H1 (cell line): ENCODE measurements at regions not wholly inside any gene's neighbourhood (a gene's known extent, or its start where the extent isn't known, plus 50 kb on each side); places are given as distances from the start of the nearest gene placed in this dataset.

Source experiments
- CTCF ChIA-PET: fragments of 300-600 bp; sonication (Branson Sonifier 250); formaldehyde crosslinking; loops from one replicate; lab custom pipeline; 2021; ENCODE audit not compliant: partially characterized antibody; lab: Charles Lee
- POLR2A ChIA-PET: fragments of 300-600 bp; sonication (Branson Sonifier 250); formaldehyde crosslinking; loops from one replicate; lab custom pipeline; 2021; ENCODE audit warnings: inconsistent platforms; ENCODE audit not compliant: partially characterized antibody; lab: Charles Lee
- DNase-seq, 2 experiments: peaks; one replicate each; pipeline versions ENCODE4 v3.0.0 to v3.0.0-alpha.2; 2010 to 2022; ENCODE audit warnings: low spot score in 2 of 2, low read depth in 1 of 2, mixed read lengths in 1 of 2
- FAIRE-seq: peaks from 2 replicates; lab custom pipeline; 2011; peaks lifted over from hg19 to GRCh38; lab: Jason Lieb, UNC
- H2AFZ ChIP-seq: 2 replicates; pipeline ENCODE4 v1.8.1; 2012; ENCODE audit warnings: low read length, inconsistent platforms
- H2AK5ac ChIP-seq: 2 replicates; pipeline ENCODE4 v1.6.1; 2013; ENCODE audit warnings: low read depth, low read length
- H2BK120ac ChIP-seq: replicated peaks from 2 replicates; pipeline ENCODE3; 2013; ENCODE audit warnings: low read depth, low read length, inconsistent platforms
- H2BK12ac ChIP-seq: 2 replicates; pipeline ENCODE4 v1.6.1; 2013; ENCODE audit warnings: low read depth, low read length
- H2BK15ac ChIP-seq: 2 replicates; pipeline ENCODE4 v1.6.1; 2013; ENCODE audit warnings: low read length
- H2BK20ac ChIP-seq: 2 replicates; pipeline ENCODE4 v1.6.1; 2013; ENCODE audit warnings: low read length
- H2BK5ac ChIP-seq: 2 replicates; pipeline ENCODE4 v1.6.1; 2013; ENCODE audit warnings: low read depth, low read length
- H3K14ac ChIP-seq: 2 replicates; pipeline ENCODE4 v1.6.1; 2013; ENCODE audit warnings: inconsistent platforms; ENCODE audit not compliant: insufficient read length
- H3K18ac ChIP-seq: 2 replicates; pipeline ENCODE4 v1.6.1; 2013; ENCODE audit warnings: low read length; ENCODE audit errors: extremely low read depth
- H3K23ac ChIP-seq: 2 replicates; pipeline ENCODE4 v1.6.1; 2013; ENCODE audit warnings: inconsistent platforms; ENCODE audit not compliant: insufficient read length
- H3K23me2 ChIP-seq: 2 replicates; pipeline ENCODE4 v1.6.1; 2013; ENCODE audit warnings: low read depth, low read length
- H3K27ac ChIP-seq: 2 replicates; pipeline ENCODE4 v1.6.1; 2011; ENCODE audit warnings: low read depth, low read length, inconsistent platforms
- H3K27me3 ChIP-seq, 4 experiments: replicated peaks in 1 of 4; 1 replicate in 1 of 4; 2 replicates in 3 of 4; pipeline versions ENCODE4 v1.6.1 to v1.8.1; 2011 to 2013; ENCODE audit warnings: low read length in 3 of 4, mild to moderate bottlenecking in 3 of 4, inconsistent platforms in 2 of 4, mixed read lengths in 2 of 4, moderate library complexity in 1 of 4; ENCODE audit not compliant: control insufficient read depth in 3 of 4, insufficient read depth in 3 of 4; ENCODE audit errors: extremely low read depth in 1 of 4
- H3K36me3 ChIP-seq, 4 experiments: 2 replicates each; pipeline versions ENCODE4 v1.6.1 to v1.8.1; 2011 to 2013; ENCODE audit warnings: mild to moderate bottlenecking in 4 of 4, low read length in 3 of 4, moderate library complexity in 2 of 4, control low read depth in 1 of 4, inconsistent platforms in 1 of 4; ENCODE audit not compliant: insufficient read depth in 4 of 4, control insufficient read depth in 2 of 4
- H3K4ac ChIP-seq: replicated peaks from 2 replicates; pipeline ENCODE3; 2013; ENCODE audit warnings: low read length, low read depth, mixed read lengths, inconsistent platforms; ENCODE audit not compliant: insufficient read length
- H3K4me1 ChIP-seq, 4 experiments: replicated peaks in 1 of 4; 1 replicate in 1 of 4; 2 replicates in 3 of 4; pipeline versions ENCODE4 v1.6.1 to v1.8.1; 2011 to 2013; ENCODE audit warnings: low read length in 3 of 4, inconsistent platforms in 2 of 4, mixed read lengths in 1 of 4; ENCODE audit not compliant: insufficient read depth in 4 of 4, control insufficient read depth in 3 of 4
- H3K4me2 ChIP-seq, 2 experiments: 2 replicates each; pipeline versions ENCODE4 v1.6.1 to v1.8.1; 2011 to 2013; ENCODE audit warnings: low read depth in 2 of 2, low read length in 2 of 2, control low read depth in 1 of 2, inconsistent platforms in 1 of 2, mild to moderate bottlenecking in 1 of 2; ENCODE audit not compliant: insufficient read depth in 1 of 2
- H3K4me3 ChIP-seq, 4 experiments: fragments of 200-600, 300-600 bp in 1 of 4; sonication (generic), shearing (Covaris generic), sonication (Bioruptor Twin) in 1 of 4; 2 replicates each; pipeline versions ENCODE4 v1.5.1 to v1.8.1; 2011 to 2016; ENCODE audit warnings: low read length in 4 of 4, low read depth in 3 of 4, control low read depth in 2 of 4, inconsistent platforms in 2 of 4, mild to moderate bottlenecking in 2 of 4, mixed read lengths in 1 of 4, moderate library complexity in 1 of 4; ENCODE audit not compliant: insufficient read depth in 2 of 4; ENCODE audit errors: extremely low read depth in 1 of 4
- H3K56ac ChIP-seq: replicated peaks from 2 replicates; pipeline ENCODE3; 2013; ENCODE audit warnings: low read depth, mild to moderate bottlenecking, mixed read lengths, low read length, inconsistent platforms; ENCODE audit not compliant: insufficient read length
- H3K79me1 ChIP-seq: 2 replicates; pipeline ENCODE4 v1.6.1; 2013; ENCODE audit warnings: low read depth, low read length, control low read depth
- H3K79me2 ChIP-seq, 2 experiments: 2 replicates each; pipeline versions ENCODE4 v1.6.1 to v1.8.1; 2012 to 2013; ENCODE audit warnings: low read length in 2 of 2, mild to moderate bottlenecking in 2 of 2, inconsistent platforms in 1 of 2; ENCODE audit not compliant: insufficient read depth in 2 of 2, control insufficient read depth in 1 of 2
- H3K9ac ChIP-seq, 4 experiments: replicated peaks in 1 of 4; 1 replicate in 1 of 4; 2 replicates in 3 of 4; pipeline versions ENCODE4 v1.6.1 to v1.8.1; 2011 to 2013; ENCODE audit warnings: low read depth in 3 of 4, low read length in 3 of 4, control low read depth in 2 of 4, mild to moderate bottlenecking in 2 of 4, moderate library complexity in 2 of 4, inconsistent platforms in 1 of 4; ENCODE audit errors: extremely low read depth in 1 of 4
- H3K9me3 ChIP-seq, 2 experiments: 2 replicates each; pipeline versions ENCODE4 v1.6.1 to v1.8.1; 2012 to 2013; ENCODE audit warnings: mild to moderate bottlenecking in 2 of 2, moderate library complexity in 2 of 2, control low read depth in 1 of 2, inconsistent platforms in 1 of 2, low read depth in 1 of 2, low read length in 1 of 2, mixed read lengths in 1 of 2; ENCODE audit not compliant: insufficient read depth in 2 of 2
- H4K20me1 ChIP-seq, 2 experiments: replicated peaks in 1 of 2; 2 replicates each; pipeline versions ENCODE3 to v1.8.1; 2011 to 2013; ENCODE audit warnings: inconsistent platforms in 2 of 2, low read length in 2 of 2, mild to moderate bottlenecking in 1 of 2; ENCODE audit not compliant: insufficient read depth in 2 of 2, control insufficient read depth in 1 of 2
- H4K5ac ChIP-seq: 2 replicates; pipeline ENCODE4 v1.6.1; 2013; ENCODE audit warnings: low read length, low read depth, mixed read lengths, inconsistent platforms; ENCODE audit not compliant: insufficient read length
- H4K8ac ChIP-seq: 2 replicates; pipeline ENCODE4 v1.8.0; 2013; ENCODE audit warnings: mild to moderate bottlenecking, moderate library complexity, low read length, inconsistent platforms; ENCODE audit not compliant: insufficient read depth; ENCODE audit errors: extremely low read depth
- H4K91ac ChIP-seq: replicated peaks from 2 replicates; pipeline ENCODE3; 2013; ENCODE audit warnings: low read length, mixed read lengths, inconsistent platforms; ENCODE audit not compliant: insufficient read length
- ASH2L ChIP-seq: fragments of 200-600, 300-600 bp; sonication (generic); IDR thresholded peaks from one replicate; pipeline ENCODE4 v1.7.1; 2017; ENCODE audit warnings: low read length
- BACH1 ChIP-seq: IDR thresholded peaks from 2 replicates; pipeline ENCODE4 v1.6.1; 2012; ENCODE audit warnings: low read length, improper control_type of control experiment
- BCL11A ChIP-seq, 2 experiments: IDR thresholded peaks; one replicate each; pipeline ENCODE4 v1.6.1; 2011; ENCODE audit warnings: low read depth in 2 of 2, low read length in 2 of 2, mild to moderate bottlenecking in 2 of 2
- CTBP2 ChIP-seq: IDR thresholded peaks from 2 replicates; pipeline ENCODE4 v1.7.0; 2011; ENCODE audit warnings: borderline replicate concordance, mild to moderate bottlenecking, moderate library complexity, mixed read lengths, low read length; ENCODE audit not compliant: insufficient read depth, insufficient read length
- EGR1 ChIP-seq: IDR thresholded peaks from 2 replicates; pipeline ENCODE4 v1.6.1; 2011; ENCODE audit warnings: low read depth, low read length, borderline replicate concordance
- EZH2 ChIP-seq: fragments of 200-600 bp; sonication (generic); IDR thresholded peaks from 2 replicates; pipeline ENCODE4 v1.7.1; 2012; ENCODE audit warnings: low read depth, mild to moderate bottlenecking, moderate library complexity, low read length, inconsistent platforms; ENCODE audit not compliant: severe bottlenecking
- GABPA ChIP-seq: IDR thresholded peaks from 2 replicates; pipeline ENCODE4 v1.6.1; 2011; ENCODE audit warnings: mild to moderate bottlenecking, low read length, moderate library complexity, borderline replicate concordance; ENCODE audit not compliant: insufficient read depth
- HDAC6 ChIP-seq: IDR thresholded peaks from one replicate; pipeline ENCODE4 v1.7.1; 2012; ENCODE audit warnings: low read depth, mild to moderate bottlenecking, inconsistent platforms, low read length, moderate library complexity
- JUND ChIP-seq: IDR thresholded peaks from 2 replicates; pipeline ENCODE4 v1.6.1; 2011; ENCODE audit warnings: mild to moderate bottlenecking, improper control_type of control experiment, low read length
- KDM1A ChIP-seq: fragments of 200-600, 300-600 bp; sonication (generic); IDR thresholded peaks from 2 replicates; pipeline ENCODE4 v1.7.1; 2016; ENCODE audit warnings: mild to moderate bottlenecking, low read length, borderline replicate concordance
- KDM5A ChIP-seq: fragments of 200-600 bp; IDR thresholded peaks from 2 replicates; pipeline ENCODE4 v1.7.1; 2012; ENCODE audit warnings: mild to moderate bottlenecking, low read length, inconsistent platforms, mixed read lengths
- POLR2AphosphoS5 ChIP-seq: IDR thresholded peaks from 2 replicates; pipeline ENCODE4 v1.6.1; 2011; ENCODE audit warnings: low read depth, low read length
- RAD21 ChIP-seq, 2 experiments: IDR thresholded peaks in 1 of 2; conservative IDR thresholded peaks in 1 of 2; 2 replicates each; pipeline ENCODE4 v1.6.1; 2011; ENCODE audit warnings: low read depth in 2 of 2, low read length in 2 of 2, improper control_type of control experiment in 1 of 2, inconsistent platforms in 1 of 2, mild to moderate bottlenecking in 1 of 2, moderate library complexity in 1 of 2
- SIRT6 ChIP-seq: IDR thresholded peaks from one replicate; pipeline ENCODE4 v1.7.1; 2012; ENCODE audit warnings: low read length, inconsistent platforms
- SUZ12 ChIP-seq: fragments of 200-600 bp; sonication (generic); IDR thresholded peaks from 2 replicates; pipeline ENCODE4 v1.6.1; 2012; ENCODE audit warnings: mild to moderate bottlenecking, inconsistent platforms, low read length, moderate library complexity, mixed read lengths
- TAF7 ChIP-seq: optimal IDR thresholded peaks from 2 replicates; pipeline ENCODE3; 2011; ENCODE audit warnings: low read depth, mild to moderate bottlenecking, inconsistent platforms, low read length, moderate library complexity, borderline replicate concordance
- TCF12 ChIP-seq: IDR thresholded peaks from 2 replicates; pipeline ENCODE4 v1.6.1; 2011; ENCODE audit warnings: low read depth, mild to moderate bottlenecking, low read length

DNA sequence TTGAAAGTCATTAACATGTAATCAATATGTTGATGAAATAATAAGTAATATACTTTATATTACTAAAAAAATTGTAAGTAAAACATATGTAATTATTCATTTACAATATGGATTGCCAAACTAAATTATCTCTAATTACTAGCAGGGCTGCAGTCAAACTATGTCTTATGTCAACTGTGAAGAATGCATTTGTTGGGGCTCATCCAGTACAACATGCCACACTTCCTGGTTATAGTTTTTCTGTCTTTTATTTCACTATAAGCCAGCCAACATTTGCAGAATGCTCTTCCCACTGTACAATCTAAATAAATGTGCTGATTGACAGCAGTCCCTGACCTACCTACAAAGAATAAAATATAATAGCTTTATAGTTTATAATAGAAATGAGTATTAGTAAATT lies 975.4 kb upstream of the NDST4 start:
- no peak overlapping the region for H3K56ac ChIP-seq
- H3K27me3 ChIP-seq, result no peaks in the 10 kb centered on the region
- no peak overlapping the region for H2BK12ac ChIP-seq
- no peak overlapping the region for H3K23ac ChIP-seq
- H4K20me1 ChIP-seq, result no peaks in the 10 kb centered on the region
- H3K4me1 ChIP-seq, result no peaks in the 10 kb centered on the region
- POLR2A ChIA-PET, result no interaction called here
- H3K14ac ChIP-seq, result no peak overlapping the region
- no peaks in the 10 kb centered on the region for H3K79me1 ChIP-seq
- no peak overlapping the region for H4K91ac ChIP-seq
- no peak overlapping the region for H2BK15ac ChIP-seq
- H2BK120ac ChIP-seq, result no peak overlapping the region
- CTCF ChIA-PET, result no interaction called here
- H3K79me2 ChIP-seq, result no peaks in the 10 kb centered on the region
- DNase-seq (no peak), FAIRE-seq (no peak)
- H2AFZ ChIP-seq, result no peak overlapping the region
- H3K4me3 ChIP-seq, result no peak overlapping the region
- no peaks in the 10 kb centered on the region for H3K9me3 ChIP-seq
- no peak overlapping the region for H4K8ac ChIP-seq
- no peak overlapping the region for H3K27ac ChIP-seq
- H3K36me3 ChIP-seq, result no peaks in the 10 kb centered on the region
- H3K4ac ChIP-seq, result no peak overlapping the region
- no peak overlapping the region for H2BK5ac ChIP-seq
- H3K18ac ChIP-seq, result no peak overlapping the region
- H3K23me2 ChIP-seq, result no peaks in the 10 kb centered on the region
- no peak overlapping the region for H2BK20ac ChIP-seq
- no peak overlapping the region for H2AK5ac ChIP-seq
- no peak overlapping the region for H3K9ac ChIP-seq
- no peak overlapping the region for H4K5ac ChIP-seq
- H3K4me2 ChIP-seq, result no peak overlapping the region
- TF ChIP-seq CTBP2, result no peak
- TF ChIP-seq BACH1, result no peak
- no peak for TF ChIP-seq ASH2L
- no peak for TF ChIP-seq SUZ12
- TF ChIP-seq BCL11A (IDR thresholded peaks at IDR 0.05; ENCODE audit: low read depth in 2 of 2, low read length in 2 of 2), result no peak
- no peak for TF ChIP-seq KDM5A
- TF ChIP-seq POLR2AphosphoS5, result no peak
- no peak for TF ChIP-seq EZH2
- TF ChIP-seq KDM1A, result no peak
- TF ChIP-seq EGR1, result no peak
- TF ChIP-seq TCF12, result no peak
- no peak for TF ChIP-seq HDAC6
- no peak for TF ChIP-seq TAF7
- no peak for TF ChIP-seq JUND
- no peak for TF ChIP-seq SIRT6
- TF ChIP-seq GABPA, result no peak
- no peak for TF ChIP-seq RAD21 (IDR thresholded peaks at IDR 0.05 in 1 of 2, conservative IDR thresholded peaks at IDR 0.05 in 1 of 2; ENCODE audit: low read depth in 2 of 2, low read length in 2 of 2)
